Kidney epithelial cell (primary cell): ENCODE measurements at regions not wholly inside any gene's neighbourhood (a gene's known extent, or its start where the extent isn't known, plus 50 kb on each side); places are given as distances from the start of the nearest gene placed in this dataset.

Source experiments
- DNase-seq: peaks from one replicate; pipeline ENCODE4 v3.0.0-alpha.2; 2010; ENCODE audit warnings: low read depth
- H3K27me3 ChIP-seq: 2 replicates; pipeline ENCODE4 v1.6.0; 2011; ENCODE audit warnings: low read length; ENCODE audit not compliant: control insufficient read depth, insufficient read depth
- H3K36me3 ChIP-seq: 2 replicates; pipeline ENCODE4 v1.5.1; 2011; ENCODE audit warnings: low read length; ENCODE audit not compliant: control insufficient read depth, insufficient read depth
- H3K4me3 ChIP-seq: 2 replicates; pipeline ENCODE4 v1.5.1; 2011; ENCODE audit warnings: low read depth, mild to moderate bottlenecking, control low read depth, low read length
- CTCF ChIP-seq: IDR thresholded peaks from 2 replicates; pipeline ENCODE4 v1.5.1; 2011; ENCODE audit warnings: mild to moderate bottlenecking, moderate library complexity, low read length, control low read depth, inconsistent platforms; ENCODE audit not compliant: insufficient read depth, poor library complexity, severe bottlenecking

- DNase-seq: no peak
Measured at GRCh38 chr1:34547046-34547674, 207.7 kb upstream of the GJB5 start.

GRCh38 chr1:34549199-34549598 lies 205.6 kb upstream of the GJB5 start:
- no peak for DNase-seq
- no peaks in the 10 kb centered on the region for H3K36me3 ChIP-seq
- H3K4me3 ChIP-seq: no peak overlapping the region
- H3K27me3 ChIP-seq: no peaks in the 10 kb centered on the region
- peak; percentile 26 for TF ChIP-seq CTCF

More at GRCh38 chr1:34547046-34547674, 207.7 kb upstream of the GJB5 start:
- Histone ChIP-seq H3K27me3 (no peaks in the 10 kb centered on the region), H3K4me3 (no peak overlapping the region), H3K36me3 (no peaks in the 10 kb centered on the region)
- TF ChIP-seq CTCF: peak; percentile 21

- Histone ChIP-seq H3K27me3 (no peaks in the 10 kb centered on the region), H3K36me3 (no peaks in the 10 kb centered on the region), H3K4me3 (no peak overlapping the region)
- no peak for TF ChIP-seq CTCF
- no peak for DNase-seq
Measured at GRCh38 chr1:34578306-34578705, 176.5 kb upstream of the GJB5 start.

GRCh38 chr1:34582356-34582755 lies 172.5 kb upstream of the GJB5 start:
- H3K4me3 ChIP-seq: no peak overlapping the region
- H3K36me3 ChIP-seq: no peaks in the 10 kb centered on the region
- H3K27me3 ChIP-seq: no peaks in the 10 kb centered on the region
- no peak for DNase-seq
- TF ChIP-seq CTCF: no peak

GRCh38 chr1:34587761-34588160 lies 167.1 kb upstream of the GJB5 start:
- Histone ChIP-seq H3K4me3 (no peak overlapping the region), H3K36me3 (no peaks in the 10 kb centered on the region), H3K27me3 (no peaks in the 10 kb centered on the region)
- no peak for DNase-seq
- no peak for TF ChIP-seq CTCF

- Histone ChIP-seq H3K27me3 (no peaks in the 10 kb centered on the region), H3K4me3 (no peak overlapping the region), H3K36me3 (no peaks in the 10 kb centered on the region)
- TF ChIP-seq CTCF: no peak
- peak; percentile 59 for DNase-seq
Measured at GRCh38 chr1:34590211-34590623, 164.6 kb upstream of the GJB5 start.
